GM23338 (cell line): ENCODE measurements at regions not wholly inside any gene's neighbourhood (a gene's known extent, or its start where the extent isn't known, plus 50 kb on each side); places are given as distances from the start of the nearest gene placed in this dataset.

Source experiments
- ATAC-seq: fragments of 200-7000 bp; cut with Tn5 transposase; 3 replicates; pipeline ENCODE4 v1.9.1; 2020
- DNase-seq: peaks from one replicate; pipeline ENCODE4 v3.0.0-alpha.2; 2015; ENCODE audit warnings: low spot score
- H2AFZ ChIP-seq: fragments of 200-600 bp; sonication (generic); 2 replicates; pipeline ENCODE4 v1.8.0; 2016; ENCODE audit warnings: antibody characterized with exemption, mild to moderate bottlenecking, moderate library complexity
- H3F3A ChIP-seq: fragments of 200-600 bp; sonication (generic); replicated peaks from 2 replicates; pipeline ENCODE4 v1.8.0; 2017; ENCODE audit warnings: antibody characterized with exemption, mixed run types, low read depth
- H3K27ac ChIP-seq: fragments of 200-600 bp; sonication (generic); 2 replicates; pipeline ENCODE4 v1.6.1; 2016; ENCODE audit warnings: low read depth
- H3K27me3 ChIP-seq: fragments of 200-600 bp; sonication (generic); 2 replicates; pipeline ENCODE4 v1.8.0; 2016; ENCODE audit warnings: mild to moderate bottlenecking, mixed run types, moderate library complexity; ENCODE audit not compliant: insufficient read depth
- H3K36me3 ChIP-seq: fragments of 200-600 bp; sonication (generic); 2 replicates; pipeline ENCODE4 v1.8.0; 2016; ENCODE audit warnings: mild to moderate bottlenecking; ENCODE audit not compliant: insufficient read depth
- H3K4me1 ChIP-seq: fragments of 200-600 bp; sonication (generic); 2 replicates; pipeline ENCODE4 v1.8.0; 2016; ENCODE audit warnings: mild to moderate bottlenecking, moderate library complexity; ENCODE audit not compliant: insufficient read depth
- H3K4me2 ChIP-seq: fragments of 200-600 bp; sonication (generic); 2 replicates; pipeline ENCODE4 v1.7.1; 2017; ENCODE audit warnings: mixed run types
- H3K4me3 ChIP-seq: fragments of 200-600 bp; sonication (generic); 2 replicates; pipeline ENCODE4 v1.6.1; 2016; ENCODE audit warnings: mixed run types
- H3K79me2 ChIP-seq: fragments of 200-600 bp; sonication (generic); replicated peaks from 2 replicates; pipeline ENCODE4 v1.8.0; 2017; ENCODE audit warnings: mild to moderate bottlenecking; ENCODE audit not compliant: insufficient read depth
- H3K9me2 ChIP-seq: fragments of 200-600 bp; sonication (generic); 2 replicates; pipeline ENCODE4 v1.8.0; 2017; ENCODE audit not compliant: insufficient read depth
- H4K20me1 ChIP-seq: fragments of 200-600 bp; sonication (generic); replicated peaks from 2 replicates; pipeline ENCODE4 v1.8.0; 2017; ENCODE audit warnings: mild to moderate bottlenecking; ENCODE audit not compliant: insufficient read depth
- H3K27ac Mint-ChIP-seq: 2 replicates; pipeline ENCODE4 v1.8.0; 2020; ENCODE audit warnings: inconsistent platforms, mild to moderate bottlenecking, moderate library complexity, mixed read lengths
- H3K27me3 Mint-ChIP-seq: 3 replicates; pipeline ENCODE4 v1.8.0; 2022; ENCODE audit warnings: low read depth, mild to moderate bottlenecking, moderate library complexity, mixed read lengths, inconsistent platforms; ENCODE audit not compliant: insufficient read depth, poor library complexity
- H3K36me3 Mint-ChIP-seq: 3 replicates; pipeline ENCODE4 v1.8.0; 2021; ENCODE audit warnings: low read depth, mild to moderate bottlenecking, inconsistent platforms, moderate library complexity, mixed read lengths
- H3K4me1 Mint-ChIP-seq: 3 replicates; pipeline ENCODE4 v1.8.0; 2020; ENCODE audit warnings: mild to moderate bottlenecking, inconsistent platforms, mixed read lengths
- H3K4me3 Mint-ChIP-seq: 3 replicates; pipeline ENCODE4 v1.8.0; 2021; ENCODE audit warnings: moderate library complexity, mild to moderate bottlenecking, inconsistent platforms, mixed read lengths
- H3K9me3 Mint-ChIP-seq: 3 replicates; pipeline ENCODE4 v1.8.0; 2020; ENCODE audit warnings: moderate library complexity, mild to moderate bottlenecking, inconsistent platforms, mixed read lengths
- CREB1 ChIP-seq: fragments of 250-450 bp; sonication (Bioruptor Pico); IDR thresholded peaks from 2 replicates; pipeline ENCODE4 v1.5.0; 2020; ENCODE audit warnings: low read depth, mild to moderate bottlenecking, moderate library complexity
- CTCF ChIP-seq, 2 experiments: fragments of 200-600 bp in 1 of 2; sonication (generic) in 1 of 2; conservative IDR thresholded peaks; 2 replicates each; pipeline versions ENCODE4 v1.5.1 to v1.6.1; 2016 to 2017; ENCODE audit warnings: antibody characterized with exemption in 2 of 2, low read depth in 2 of 2, mild to moderate bottlenecking in 2 of 2, moderate library complexity in 1 of 2
- ETS1 ChIP-seq: IDR thresholded peaks from 2 replicates; pipeline ENCODE4 v1.6.1; 2016; ENCODE audit warnings: antibody characterized with exemption
- EZH2 ChIP-seq: fragments of 200-600 bp; sonication (generic); IDR thresholded peaks from one replicate; pipeline ENCODE4 v1.8.0; 2017; ENCODE audit warnings: antibody characterized with exemption, mild to moderate bottlenecking, low read depth; ENCODE audit not compliant: unreplicated experiment
- EZH2phosphoT487 ChIP-seq: fragments of 200-600 bp; sonication (generic); IDR thresholded peaks from one replicate; pipeline ENCODE4 v1.8.1; 2018; ENCODE audit warnings: antibody characterized with exemption; ENCODE audit not compliant: unreplicated experiment
- JUNB ChIP-seq: IDR thresholded peaks from one replicate; pipeline ENCODE4 v1.6.1; 2016; ENCODE audit warnings: antibody characterized with exemption; ENCODE audit not compliant: unreplicated experiment
- NANOG ChIP-seq: IDR thresholded peaks from 2 replicates; pipeline ENCODE4 v1.6.1; 2016; ENCODE audit warnings: antibody characterized with exemption, borderline replicate concordance
- POLR2AphosphoS5 ChIP-seq: IDR thresholded peaks from 2 replicates; pipeline ENCODE4 v1.6.1; 2016; ENCODE audit warnings: antibody characterized with exemption, low read depth
- REST ChIP-seq: IDR thresholded peaks from one replicate; pipeline ENCODE4 v1.6.1; 2018; ENCODE audit warnings: antibody characterized with exemption; ENCODE audit not compliant: unreplicated experiment
- STAT1 ChIP-seq: IDR thresholded peaks from one replicate; pipeline ENCODE4 v1.6.1; 2016; ENCODE audit warnings: antibody characterized with exemption; ENCODE audit not compliant: unreplicated experiment
- ZNF114 ChIP-seq: fragments of 250-450 bp; sonication (Bioruptor Pico); IDR thresholded peaks from 2 replicates; pipeline ENCODE4 v1.5.0; 2020; ENCODE audit warnings: mild to moderate bottlenecking, moderate library complexity
- ZNF331 ChIP-seq: fragments of 250-450 bp; sonication (Bioruptor Pico); IDR thresholded peaks from 2 replicates; pipeline ENCODE4 v1.5.0; 2020; ENCODE audit warnings: low read depth, mild to moderate bottlenecking, moderate library complexity
- ZNF462 ChIP-seq: fragments of 250-450 bp; sonication (Bioruptor Pico); IDR thresholded peaks from 2 replicates; pipeline ENCODE4 v1.5.0; 2020; ENCODE audit warnings: mild to moderate bottlenecking, moderate library complexity

GRCh38 chr3:150261418-150261817 is 146.7 kb upstream of the TSC22D2 start:
- Mint-ChIP-seq H3K36me3 (no peaks in the 10 kb centered on the region), H3K4me1 (no peaks in the 10 kb centered on the region), H3K27ac (no peak overlapping the region), H3K4me3 (no peak overlapping the region), H3K27me3 (peaks cover 2% of the 10 kb centered on the region), H3K9me3 (no peaks in the 10 kb centered on the region; the same call in 2 of the 3 replicates)
- H3K27me3 ChIP-seq = no peaks in the 10 kb centered on the region
- H3K79me2 ChIP-seq = no peaks in the 10 kb centered on the region
- H3K4me3 ChIP-seq = no peak overlapping the region
- ATAC-seq = no peak
- no peaks in the 10 kb centered on the region for H3K9me2 ChIP-seq
- H3K4me1 ChIP-seq = no peaks in the 10 kb centered on the region
- no peak for TF ChIP-seq ZNF114 (CRISPR knock-in tag)
- no peak for TF ChIP-seq ETS1
- TF ChIP-seq CTCF (conservative IDR thresholded peaks at IDR 0.05; ENCODE audit: low read depth in 2 of 2) = no peak
- TF ChIP-seq ZNF462 = no peak
- no peak for TF ChIP-seq NANOG
- TF ChIP-seq EZH2 = no peak
- TF ChIP-seq JUNB = no peak
- no peak for TF ChIP-seq EZH2phosphoT487
- TF ChIP-seq CREB1 (CRISPR knock-in tag) = no peak
- TF ChIP-seq REST = no peak
- no peak for TF ChIP-seq POLR2AphosphoS5
- TF ChIP-seq STAT1 = no peak
- no peak for TF ChIP-seq ZNF331 (CRISPR knock-in tag)
- no peak overlapping the region for H3K27ac ChIP-seq
- no peaks in the 10 kb centered on the region for H4K20me1 ChIP-seq
- H2AFZ ChIP-seq = no peak overlapping the region
- no peaks in the 10 kb centered on the region for H3F3A ChIP-seq
- H3K36me3 ChIP-seq = no peaks in the 10 kb centered on the region
- no peak overlapping the region for H3K4me2 ChIP-seq
- DNase-seq = no peak
